ENCODE measurements at regions not wholly inside any gene's neighbourhood (a gene's known extent, or its start where the extent isn't known, plus 50 kb on each side); places are given as distances from the start of the nearest gene placed in this dataset.
"Not testable (repeated sequence)": the region's sequence is repeated elsewhere in the genome, so short reads cannot be mapped to it uniquely, and the experiment has no call there.

DNA sequence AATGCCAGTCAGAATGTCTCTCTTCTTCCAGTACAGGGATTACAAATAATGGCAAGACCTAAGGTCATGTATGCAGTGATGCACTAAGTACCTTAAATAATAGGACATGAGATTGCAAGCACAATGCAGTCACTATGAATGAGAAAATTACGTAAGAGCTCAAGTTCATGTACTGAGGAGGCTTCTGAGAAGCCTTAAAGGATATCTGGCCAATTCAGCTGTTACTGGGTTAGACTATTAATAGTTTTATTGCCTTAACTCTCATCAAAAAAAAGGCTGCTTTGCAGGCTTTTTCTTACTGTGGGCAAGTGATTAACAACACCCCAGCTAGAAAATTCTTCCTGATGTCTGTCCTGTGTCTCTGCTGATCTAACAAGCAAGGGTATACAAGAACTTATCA lies 1681.9 kb downstream of the SPATA31A7 start:
- TF ChIP-seq, protein P1, sequence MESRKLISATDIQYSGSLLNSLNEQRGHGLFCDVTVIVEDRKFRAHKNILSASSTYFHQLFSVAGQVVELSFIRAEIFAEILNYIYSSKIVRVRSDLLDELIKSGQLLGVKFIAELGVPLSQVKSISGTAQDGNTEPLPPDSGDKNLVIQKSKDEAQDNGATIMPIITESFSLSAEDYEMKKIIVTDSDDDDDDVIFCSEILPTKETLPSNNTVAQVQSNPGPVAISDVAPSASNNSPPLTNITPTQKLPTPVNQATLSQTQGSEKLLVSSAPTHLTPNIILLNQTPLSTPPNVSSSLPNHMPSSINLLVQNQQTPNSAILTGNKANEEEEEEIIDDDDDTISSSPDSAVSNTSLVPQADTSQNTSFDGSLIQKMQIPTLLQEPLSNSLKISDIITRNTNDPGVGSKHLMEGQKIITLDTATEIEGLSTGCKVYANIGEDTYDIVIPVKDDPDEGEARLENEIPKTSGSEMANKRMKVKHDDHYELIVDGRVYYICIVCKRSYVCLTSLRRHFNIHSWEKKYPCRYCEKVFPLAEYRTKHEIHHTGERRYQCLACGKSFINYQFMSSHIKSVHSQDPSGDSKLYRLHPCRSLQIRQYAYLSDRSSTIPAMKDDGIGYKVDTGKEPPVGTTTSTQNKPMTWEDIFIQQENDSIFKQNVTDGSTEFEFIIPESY (CRISPR knock-in tag; IDR thresholded peaks at IDR 0.05) = not testable (repeated sequence)
- TF ChIP-seq, protein P2, sequence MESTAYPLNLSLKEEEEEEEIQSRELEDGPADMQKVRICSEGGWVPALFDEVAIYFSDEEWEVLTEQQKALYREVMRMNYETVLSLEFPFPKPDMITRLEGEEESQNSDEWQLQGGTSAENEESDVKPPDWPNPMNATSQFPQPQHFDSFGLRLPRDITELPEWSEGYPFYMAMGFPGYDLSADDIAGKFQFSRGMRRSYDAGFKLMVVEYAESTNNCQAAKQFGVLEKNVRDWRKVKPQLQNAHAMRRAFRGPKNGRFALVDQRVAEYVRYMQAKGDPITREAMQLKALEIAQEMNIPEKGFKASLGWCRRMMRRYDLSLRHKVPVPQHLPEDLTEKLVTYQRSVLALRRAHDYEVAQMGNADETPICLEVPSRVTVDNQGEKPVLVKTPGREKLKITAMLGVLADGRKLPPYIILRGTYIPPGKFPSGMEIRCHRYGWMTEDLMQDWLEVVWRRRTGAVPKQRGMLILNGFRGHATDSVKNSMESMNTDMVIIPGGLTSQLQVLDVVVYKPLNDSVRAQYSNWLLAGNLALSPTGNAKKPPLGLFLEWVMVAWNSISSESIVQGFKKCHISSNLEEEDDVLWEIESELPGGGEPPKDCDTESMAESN (CRISPR knock-in tag; conservative IDR thresholded peaks at IDR 0.05) = not testable (repeated sequence)
- not testable (repeated sequence) for TF ChIP-seq ZNF891 (CRISPR knock-in tag; IDR thresholded peaks at IDR 0.05); MEIS2 (CRISPR knock-in tag; IDR thresholded peaks at IDR 0.05); SRF (IDR thresholded peaks at IDR 0.05; ENCODE audit: low read depth, low read length); SRSF1 (optimal IDR thresholded peaks at IDR 0.05; ENCODE audit: low read depth, low read length); POLR2A (IDR thresholded peaks at IDR 0.05; ENCODE audit: insufficient read depth in 1 of 2, low read depth in 2 of 2, low read length in 2 of 2)
- TF ChIP-seq, protein P3, sequence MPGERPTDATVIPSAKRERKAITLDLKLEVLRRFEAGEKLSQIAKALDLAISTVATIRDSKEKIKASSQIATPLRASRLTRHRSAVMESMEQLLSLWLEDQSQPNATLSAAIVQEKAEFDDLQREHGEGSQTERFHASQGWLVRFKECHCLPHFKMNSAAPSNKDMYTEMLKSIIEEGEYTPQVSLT (CRISPR knock-in tag; IDR thresholded peaks at IDR 0.05; ENCODE audit: borderline replicate concordance, low read depth) = not testable (repeated sequence)

All from HepG2 (cell line).